ENCODE measurements at regions not wholly inside any gene's neighbourhood (a gene's known extent, or its start where the extent isn't known, plus 50 kb on each side); places are given as distances from the start of the nearest gene placed in this dataset.
"Not testable (repeated sequence)": the region's sequence is repeated elsewhere in the genome, so short reads cannot be mapped to it uniquely, and the experiment has no call there.

DNA sequence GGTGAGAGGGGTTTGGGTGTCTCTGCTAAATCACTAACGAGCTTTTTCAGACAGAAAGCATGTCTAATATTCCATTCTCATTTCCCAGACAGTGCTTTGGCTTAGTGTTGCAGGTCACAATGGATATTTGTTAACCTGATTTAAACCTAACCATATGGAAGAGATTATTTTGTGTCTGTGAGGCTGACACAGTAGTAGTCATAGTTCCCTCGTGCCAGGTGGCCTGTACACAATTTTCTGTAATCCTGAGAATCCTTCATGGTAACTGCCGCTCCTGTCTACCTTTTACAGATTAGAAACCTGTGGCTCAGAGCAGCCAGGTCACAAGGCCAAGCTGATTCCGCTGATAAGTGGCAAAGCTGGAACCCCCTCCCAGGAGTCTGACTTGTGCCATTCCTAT is 79.4 kb downstream of the TRIM43 start:
- not testable (repeated sequence) for H3K4me1 ChIP-seq (ENCODE audit: control insufficient read depth, insufficient read depth, low read length); H3K36me3 ChIP-seq (ENCODE audit: insufficient read depth, low read length); H3K4me3 ChIP-seq (ENCODE audit: low read length); H3K4me2 ChIP-seq (ENCODE audit: low read length); H3K9me3 ChIP-seq (replicated peaks; ENCODE audit: low read length); H3K9ac ChIP-seq (ENCODE audit: low read depth, low read length)
- H3K27me3 ChIP-seq (ENCODE audit: control insufficient read depth, insufficient read depth, low read length): peaks cover 29% of the 10 kb centered on the region

DNA sequence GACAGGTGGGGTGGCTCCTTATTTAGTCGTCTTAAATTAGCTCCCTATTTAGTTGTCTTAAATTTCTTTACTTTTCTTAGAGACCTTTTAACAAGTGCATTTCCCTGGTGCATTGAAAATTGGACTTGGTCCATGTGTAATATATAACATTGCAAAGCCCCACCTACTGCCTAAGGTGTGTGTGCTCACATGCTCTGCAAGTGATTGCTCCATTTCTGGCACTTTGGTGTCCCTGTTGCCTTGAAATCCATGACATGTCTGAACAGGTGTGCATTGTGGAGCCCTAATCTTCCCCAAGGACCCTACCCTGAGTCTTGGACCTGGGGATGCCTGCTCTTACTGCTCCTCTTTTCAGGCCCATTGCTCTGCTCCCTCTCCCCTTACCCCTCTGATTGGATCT is 80.2 kb downstream of the TRIM43 start:
- not testable (repeated sequence) for H3K9ac ChIP-seq (ENCODE audit: low read depth, low read length); H3K9me3 ChIP-seq (replicated peaks; ENCODE audit: low read length); H3K4me2 ChIP-seq (ENCODE audit: low read length); H3K36me3 ChIP-seq (ENCODE audit: insufficient read depth, low read length); H3K4me3 ChIP-seq (ENCODE audit: low read length); H3K4me1 ChIP-seq (ENCODE audit: control insufficient read depth, insufficient read depth, low read length)
- peaks cover 30% of the 10 kb centered on the region for H3K27me3 ChIP-seq (ENCODE audit: control insufficient read depth, insufficient read depth, low read length)

DNA sequence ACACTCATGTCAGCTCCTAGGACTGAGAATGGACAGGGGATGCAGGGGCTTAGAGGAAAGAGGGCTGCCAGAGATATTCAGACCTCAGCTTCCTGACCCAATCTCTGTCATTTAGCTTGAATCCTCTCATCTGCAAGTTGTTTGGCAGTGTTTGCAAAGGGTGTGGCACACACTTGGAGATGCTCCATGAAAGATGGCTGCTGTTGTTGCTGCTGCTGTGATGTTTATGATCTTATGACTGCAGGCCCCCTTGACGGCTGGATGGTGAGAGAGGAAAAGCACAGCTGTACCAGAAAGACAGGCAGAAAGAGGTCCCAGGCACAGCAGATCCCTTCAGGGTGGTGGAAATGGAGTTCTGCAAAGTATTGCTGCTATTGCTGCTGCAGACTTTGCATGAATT is 80.7 kb downstream of the TRIM43 start:
- not testable (repeated sequence) for H3K4me1 ChIP-seq (ENCODE audit: control insufficient read depth, insufficient read depth, low read length); H3K4me2 ChIP-seq (ENCODE audit: low read length); H3K9ac ChIP-seq (ENCODE audit: low read depth, low read length); H3K36me3 ChIP-seq (ENCODE audit: insufficient read depth, low read length); H3K9me3 ChIP-seq (replicated peaks; ENCODE audit: low read length); H3K4me3 ChIP-seq (ENCODE audit: low read length)
- peaks cover 24% of the 10 kb centered on the region for H3K27me3 ChIP-seq (ENCODE audit: control insufficient read depth, insufficient read depth, low read length)

DNA sequence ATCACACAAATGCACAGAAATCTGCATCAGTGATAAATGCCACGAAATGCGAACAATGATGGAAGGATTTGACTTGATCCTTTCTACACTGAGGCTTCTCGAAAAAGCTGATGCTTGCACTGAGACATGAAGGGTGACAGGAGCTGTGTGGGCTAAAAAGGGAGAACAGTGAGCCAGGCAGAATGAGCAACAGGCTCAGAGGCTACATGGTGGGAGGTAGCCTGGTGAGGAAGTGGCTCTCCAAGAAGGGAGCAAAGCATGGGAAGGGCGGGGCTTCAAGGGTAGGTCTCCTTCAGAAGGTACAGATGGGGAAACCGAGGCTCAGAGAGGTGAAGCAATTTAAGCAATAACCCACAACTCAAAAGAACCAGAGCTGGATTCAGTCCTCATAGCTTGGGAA is 82.4 kb downstream of the TRIM43 start:
- H3K27me3 ChIP-seq (ENCODE audit: control insufficient read depth, insufficient read depth, low read length): peaks cover 23% of the 10 kb centered on the region
- H3K9ac ChIP-seq (ENCODE audit: low read depth, low read length): no peak overlapping the region
- H3K36me3 ChIP-seq (ENCODE audit: insufficient read depth, low read length): no peaks in the 10 kb centered on the region
- peaks cover 5% of the 10 kb centered on the region for H3K4me1 ChIP-seq (ENCODE audit: control insufficient read depth, insufficient read depth, low read length)
- H3K9me3 ChIP-seq (replicated peaks; ENCODE audit: low read length): no peaks in the 10 kb centered on the region
- H3K4me2 ChIP-seq (ENCODE audit: low read length): no peak overlapping the region
- no peak overlapping the region for H3K4me3 ChIP-seq (ENCODE audit: low read length)

DNA sequence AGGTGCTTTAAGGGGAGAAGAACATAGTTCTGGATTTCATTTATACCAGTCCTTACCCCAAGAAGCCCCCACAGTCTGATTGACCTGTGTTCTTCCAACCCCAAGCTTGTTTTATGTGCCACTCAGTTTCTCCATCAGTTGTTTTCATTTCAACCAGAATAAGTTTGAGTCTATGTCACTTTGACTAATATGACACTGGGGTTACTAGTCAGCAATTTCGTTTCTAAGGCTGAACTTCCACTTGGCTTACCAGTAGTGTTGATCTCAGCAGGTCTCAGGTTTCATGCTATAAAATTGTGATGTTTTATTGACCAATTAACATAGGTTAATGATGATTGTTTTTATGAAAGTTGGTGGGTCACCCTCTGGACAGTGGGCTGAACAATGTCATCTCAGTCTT is 84.8 kb downstream of the TRIM43 start:
- H3K4me3 ChIP-seq (ENCODE audit: low read length); H3K36me3 ChIP-seq (ENCODE audit: insufficient read depth, low read length); H3K9me3 ChIP-seq (replicated peaks; ENCODE audit: low read length); H3K4me2 ChIP-seq (ENCODE audit: low read length); H3K9ac ChIP-seq (ENCODE audit: low read depth, low read length); H3K4me1 ChIP-seq (ENCODE audit: control insufficient read depth, insufficient read depth, low read length): not testable (repeated sequence)
- H3K27me3 ChIP-seq (ENCODE audit: control insufficient read depth, insufficient read depth, low read length): peaks cover 26% of the 10 kb centered on the region

DNA sequence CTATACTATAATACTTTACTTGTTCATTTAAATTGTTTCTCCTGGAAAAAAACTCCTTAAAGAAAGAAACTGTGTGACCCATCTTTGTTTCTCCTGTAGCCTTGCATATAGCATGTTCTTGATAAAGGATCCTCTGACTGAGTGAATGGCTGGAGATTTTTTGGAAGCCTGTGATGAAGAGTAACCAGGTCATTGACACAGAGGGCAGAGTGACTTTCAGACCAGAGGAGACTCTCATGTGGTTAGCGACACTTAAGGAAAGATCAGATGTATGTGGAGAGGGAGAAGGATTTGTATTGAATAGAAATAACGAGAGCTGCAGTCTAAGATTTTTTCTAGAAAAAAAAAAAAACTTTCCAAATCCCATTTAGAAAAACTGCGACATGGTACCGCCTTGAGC is 85.5 kb downstream of the TRIM43 start:
- Histone ChIP-seq H3K9ac (ENCODE audit: low read depth, low read length) (no peak overlapping the region), H3K4me3 (ENCODE audit: low read length) (no peak overlapping the region), H3K4me1 (ENCODE audit: control insufficient read depth, insufficient read depth, low read length) (peaks cover 12% of the 10 kb centered on the region), H3K9me3 (replicated peaks; ENCODE audit: low read length) (no peaks in the 10 kb centered on the region), H3K27me3 (ENCODE audit: control insufficient read depth, insufficient read depth, low read length) (peaks cover 26% of the 10 kb centered on the region), H3K36me3 (ENCODE audit: insufficient read depth, low read length) (no peaks in the 10 kb centered on the region), H3K4me2 (ENCODE audit: low read length) (no peak overlapping the region)

DNA sequence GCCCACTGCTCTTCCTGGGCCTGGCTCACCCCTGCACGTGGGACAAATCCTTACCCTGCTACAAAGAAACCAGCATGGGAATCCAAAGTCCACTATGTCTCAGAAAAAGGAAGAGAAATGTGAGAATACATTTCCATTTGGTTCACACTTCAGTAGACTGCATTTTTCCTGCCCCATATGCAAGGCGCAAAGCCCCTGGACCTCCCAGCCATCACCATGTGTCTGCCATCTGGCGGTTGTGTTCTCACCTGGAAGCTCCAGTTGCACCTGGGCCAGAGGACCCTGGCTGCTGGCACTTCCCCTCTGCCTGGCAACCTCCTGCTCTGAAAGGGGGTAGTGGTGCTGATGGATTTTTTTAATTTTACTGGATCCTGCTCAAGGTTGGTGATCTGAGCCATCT is 86.0 kb downstream of the TRIM43 start:
- H3K4me1 ChIP-seq (ENCODE audit: control insufficient read depth, insufficient read depth, low read length): peaks cover 15% of the 10 kb centered on the region
- H3K9ac ChIP-seq (ENCODE audit: low read depth, low read length); H3K4me3 ChIP-seq (ENCODE audit: low read length); H3K9me3 ChIP-seq (replicated peaks; ENCODE audit: low read length); H3K4me2 ChIP-seq (ENCODE audit: low read length); H3K36me3 ChIP-seq (ENCODE audit: insufficient read depth, low read length): not testable (repeated sequence)
- H3K27me3 ChIP-seq (ENCODE audit: control insufficient read depth, insufficient read depth, low read length): peaks cover 26% of the 10 kb centered on the region

DNA sequence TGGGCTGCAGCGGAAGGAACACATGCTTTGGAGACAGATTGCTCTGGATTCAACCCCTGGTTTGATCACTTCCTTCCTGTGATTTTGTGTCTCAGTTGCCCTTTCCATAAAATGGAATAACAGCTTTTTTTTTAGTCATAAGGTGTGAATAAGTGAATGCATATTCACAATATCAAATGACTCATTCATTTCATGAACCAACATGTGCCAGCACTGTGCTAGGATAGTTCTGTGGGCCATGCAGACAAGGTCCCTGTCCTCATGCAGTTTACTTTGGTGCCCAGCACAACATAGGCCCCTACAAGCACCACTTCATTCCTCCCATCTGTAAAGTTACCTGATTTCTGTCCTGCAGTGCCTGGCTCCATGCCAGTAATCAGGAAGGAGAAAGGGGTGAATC is 89.4 kb downstream of the TRIM43 start:
- not testable (repeated sequence) for H3K9ac ChIP-seq (ENCODE audit: low read depth, low read length); H3K4me2 ChIP-seq (ENCODE audit: low read length); H3K36me3 ChIP-seq (ENCODE audit: insufficient read depth, low read length); H3K9me3 ChIP-seq (replicated peaks; ENCODE audit: low read length); H3K27me3 ChIP-seq (ENCODE audit: control insufficient read depth, insufficient read depth, low read length); H3K4me3 ChIP-seq (ENCODE audit: low read length)
- peaks cover 30% of the 10 kb centered on the region for H3K4me1 ChIP-seq (ENCODE audit: control insufficient read depth, insufficient read depth, low read length)

DNA sequence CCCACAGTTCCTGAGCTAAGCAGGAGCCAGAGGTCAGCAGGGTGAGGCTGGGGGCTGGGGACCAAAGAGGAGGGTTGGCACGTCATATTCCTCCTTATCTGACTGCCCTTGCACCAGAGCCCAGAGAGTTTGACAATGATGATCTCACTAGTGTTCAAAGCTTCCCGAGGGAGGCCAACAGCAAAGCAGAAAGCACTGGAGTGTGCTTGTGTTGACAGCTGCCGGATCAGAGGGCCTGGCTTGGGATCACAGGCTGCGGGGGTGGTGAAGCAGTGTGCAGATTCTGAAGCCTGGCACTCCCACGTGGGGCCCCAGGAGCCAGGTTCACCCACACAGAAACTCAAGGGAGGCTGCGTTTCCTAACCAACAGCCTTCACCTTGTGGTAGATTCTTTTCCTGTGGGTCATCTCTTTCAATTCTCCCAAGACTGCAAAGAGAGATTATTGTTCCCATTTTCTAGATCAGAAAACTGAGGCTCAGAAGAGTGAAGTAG is 89.8 kb downstream of the TRIM43 start:
- H3K27me3 ChIP-seq (ENCODE audit: control insufficient read depth, insufficient read depth, low read length); H3K9me3 ChIP-seq (replicated peaks; ENCODE audit: low read length); H3K36me3 ChIP-seq (ENCODE audit: insufficient read depth, low read length); H3K4me3 ChIP-seq (ENCODE audit: low read length); H3K9ac ChIP-seq (ENCODE audit: low read depth, low read length): not testable (repeated sequence)
- Histone ChIP-seq H3K4me2 (ENCODE audit: low read length) (peak overlapping the region; percentile 87), H3K4me1 (ENCODE audit: control insufficient read depth, insufficient read depth, low read length) (peaks cover 33% of the 10 kb centered on the region)

DNA sequence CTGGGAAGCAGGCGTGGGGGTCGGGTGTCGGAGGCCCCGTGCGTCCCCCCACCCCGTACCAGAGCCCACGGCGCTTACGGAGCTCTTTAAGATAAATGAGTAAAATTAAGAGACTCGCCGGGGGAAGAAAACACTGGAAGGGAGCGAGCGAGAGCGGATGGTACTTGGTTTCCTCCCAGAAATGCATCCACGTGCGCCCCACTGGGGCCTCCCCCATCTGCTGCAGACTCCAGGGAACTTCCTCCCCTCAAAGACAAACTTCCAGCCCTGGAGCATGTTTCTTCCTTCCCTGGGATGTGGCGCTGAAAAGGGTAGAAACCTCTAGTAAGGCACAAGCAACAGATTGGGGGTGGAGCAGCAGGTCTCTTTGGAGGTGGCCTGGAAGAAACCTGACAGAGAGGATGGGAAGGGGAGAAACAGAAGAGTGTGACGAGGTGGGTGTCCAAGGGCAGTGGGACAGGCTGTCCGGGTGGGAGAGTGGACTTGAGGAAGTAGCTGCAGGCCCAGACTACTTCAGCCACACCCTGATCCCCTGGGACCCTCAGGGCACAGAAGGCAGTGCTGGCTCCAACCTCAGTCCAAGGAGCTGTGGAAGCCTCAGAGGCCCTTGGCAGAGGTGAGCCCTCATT is 91.2 kb downstream of the TRIM43 start:
- peak overlapping the region; percentile 81 for H3K9ac ChIP-seq (ENCODE audit: low read depth, low read length)
- not testable (repeated sequence) for H3K27me3 ChIP-seq (ENCODE audit: control insufficient read depth, insufficient read depth, low read length); H3K9me3 ChIP-seq (replicated peaks; ENCODE audit: low read length); H3K36me3 ChIP-seq (ENCODE audit: insufficient read depth, low read length)
- H3K4me1 ChIP-seq (ENCODE audit: control insufficient read depth, insufficient read depth, low read length): peaks cover 46% of the 10 kb centered on the region
- H3K4me3 ChIP-seq (ENCODE audit: low read length): peak overlapping the region; percentile 73
- peak overlapping the region; percentile 87 for H3K4me2 ChIP-seq (ENCODE audit: low read length)

DNA sequence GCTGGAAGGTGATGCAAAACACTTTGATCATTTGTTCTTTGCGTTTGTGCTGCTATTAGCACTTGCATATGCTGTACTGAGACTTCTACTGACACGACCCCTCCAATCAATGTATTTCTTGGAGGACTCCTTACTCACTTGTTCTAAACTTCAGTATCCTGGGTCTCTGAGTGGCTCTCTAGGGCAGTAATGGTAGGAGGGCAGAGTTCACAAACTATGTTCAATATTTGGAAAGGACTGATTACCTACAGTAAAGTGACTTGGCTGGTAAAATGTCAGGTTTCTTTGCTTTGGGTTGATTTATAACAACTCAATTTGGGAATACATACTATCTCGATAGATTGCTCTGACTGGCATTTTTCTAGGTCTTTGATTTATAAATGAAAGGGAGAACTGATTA is 93.7 kb downstream of the TRIM43 start:
- Histone ChIP-seq H3K9me3 (replicated peaks; ENCODE audit: low read length) (no peaks in the 10 kb centered on the region), H3K4me1 (ENCODE audit: control insufficient read depth, insufficient read depth, low read length) (peaks cover 48% of the 10 kb centered on the region), H3K27me3 (ENCODE audit: control insufficient read depth, insufficient read depth, low read length) (no peaks in the 10 kb centered on the region)

DNA sequence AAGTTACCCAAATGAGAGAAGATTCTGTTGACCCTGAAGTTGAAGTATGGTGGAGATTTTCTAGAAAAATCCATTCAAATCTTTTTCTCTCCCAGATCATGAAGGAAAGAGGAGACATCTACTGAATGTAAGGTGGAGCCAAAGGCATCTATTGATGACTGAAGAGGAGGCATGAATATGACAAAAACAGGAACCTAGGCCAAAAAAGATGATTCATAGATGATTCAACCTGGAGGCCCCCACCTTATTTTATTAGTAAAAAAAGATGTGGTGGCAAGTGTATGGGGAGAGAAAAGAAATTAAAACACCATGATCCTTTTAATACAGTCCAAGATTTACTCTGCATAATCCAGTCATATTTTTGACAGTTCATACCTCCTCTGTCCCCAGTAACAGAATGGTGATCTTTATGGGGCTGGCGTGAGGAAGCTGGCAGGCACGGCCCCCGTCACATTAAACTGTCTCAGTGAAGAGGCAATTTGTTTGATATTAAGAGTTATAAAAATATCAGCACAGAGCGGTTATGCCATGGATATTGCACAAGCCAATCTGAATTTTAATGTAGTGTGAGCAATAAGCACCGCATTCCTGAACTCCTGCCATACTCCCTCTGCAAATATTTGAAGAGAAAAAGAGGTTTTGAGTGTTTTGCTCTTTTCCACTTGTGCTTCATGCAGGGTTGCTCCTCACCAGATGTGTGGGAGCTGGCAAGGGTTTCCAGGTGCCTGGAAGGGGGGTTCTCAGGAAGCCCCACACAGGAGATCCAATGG is 94.4 kb downstream of the TRIM43 start:
- peak overlapping the region; percentile 18 for H3K4me3 ChIP-seq (ENCODE audit: low read length)
- H3K9ac ChIP-seq (ENCODE audit: low read depth, low read length): not testable (repeated sequence)
- peaks cover 47% of the 10 kb centered on the region for H3K4me1 ChIP-seq (ENCODE audit: control insufficient read depth, insufficient read depth, low read length)

More for the DNA sequence above, 93.7 kb downstream of the TRIM43 start:
- no peak overlapping the region for H3K9ac ChIP-seq (ENCODE audit: low read depth, low read length)
- no peak overlapping the region for H3K4me3 ChIP-seq (ENCODE audit: low read length)
- peak overlapping the region; percentile 37 for H3K4me2 ChIP-seq (ENCODE audit: low read length)
- H3K36me3 ChIP-seq (ENCODE audit: insufficient read depth, low read length): no peaks in the 10 kb centered on the region

More for the DNA sequence above, 94.4 kb downstream of the TRIM43 start:
- not testable (repeated sequence) for H3K27me3 ChIP-seq (ENCODE audit: control insufficient read depth, insufficient read depth, low read length); H3K36me3 ChIP-seq (ENCODE audit: insufficient read depth, low read length); H3K9me3 ChIP-seq (replicated peaks; ENCODE audit: low read length)
- peak overlapping the region; percentile 54 for H3K4me2 ChIP-seq (ENCODE audit: low read length)
